GM12872 (cell line): ENCODE measurements at regions not wholly inside any gene's neighbourhood (a gene's known extent, or its start where the extent isn't known, plus 50 kb on each side); places are given as distances from the start of the nearest gene placed in this dataset.

Source experiments
- CTCF ChIP-seq: IDR thresholded peaks from 3 replicates; pipeline ENCODE4 v1.5.1; 2011; ENCODE audit warnings: low read depth, mild to moderate bottlenecking, low read length, moderate library complexity; ENCODE audit not compliant: insufficient read depth

- TF ChIP-seq CTCF = no peak
These were observed 173.0 kb downstream of the FOXL1 start for GRCh38 chr16:86751076-86752030.

- no peak for TF ChIP-seq CTCF
These were observed 174.3 kb downstream of the FOXL1 start for GRCh38 chr16:86752582-86753175.

GRCh38 chr16:86753399-86753798, 175.1 kb downstream of the FOXL1 start:
- TF ChIP-seq CTCF = no peak

- no peak for TF ChIP-seq CTCF
These were observed 177.2 kb downstream of the FOXL1 start for GRCh38 chr16:86755571-86756006.

GRCh38 chr16:86756882-86757703, 178.7 kb downstream of the FOXL1 start:
- TF ChIP-seq CTCF = no peak

GRCh38 chr16:86757704-86758040, 179.3 kb downstream of the FOXL1 start:
- no peak for TF ChIP-seq CTCF

GRCh38 chr16:86758932-86759331, 180.6 kb downstream of the FOXL1 start:
- TF ChIP-seq CTCF = no peak
